ENCODE measurements at regions not wholly inside any gene's neighbourhood (a gene's known extent, or its start where the extent isn't known, plus 50 kb on each side); places are given as distances from the start of the nearest gene placed in this dataset.

DNA sequence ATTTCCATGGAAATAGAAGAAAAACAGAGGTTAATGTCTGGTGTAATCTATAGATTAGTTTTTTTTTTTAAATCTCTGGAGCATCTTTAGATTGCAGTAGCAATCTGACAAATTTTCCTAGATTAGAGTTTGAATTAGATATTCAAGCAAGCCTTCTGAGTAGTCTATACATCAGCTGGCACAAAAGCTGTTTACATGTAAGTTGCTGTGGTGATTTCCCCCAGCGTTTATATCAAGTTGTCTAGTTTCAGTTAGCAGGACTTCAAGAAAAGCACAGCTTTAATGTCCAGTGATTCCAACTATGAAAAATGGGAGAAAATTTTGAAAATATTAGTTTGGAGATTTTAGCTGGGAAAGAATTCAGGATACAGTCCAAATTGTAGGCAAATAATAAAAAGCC lies 605.0 kb upstream of the USP15 start:
- TF ChIP-seq SP2 (tag by site-specific recombination; IDR thresholded peaks at IDR 0.05) (no peak), ZNF19 (tag by site-specific recombination; IDR thresholded peaks at IDR 0.05; ENCODE audit: low read depth) (no peak), ZNF530 (tag by site-specific recombination; IDR thresholded peaks at IDR 0.05; ENCODE audit: low read depth) (no peak), ZNF843 (tag by site-specific recombination; IDR thresholded peaks at IDR 0.05) (no peak), ZNF274 (IDR thresholded peaks at IDR 0.05; ENCODE audit: low read length) (no peak), ZNF274 (tag by site-specific recombination; IDR thresholded peaks at IDR 0.05; ENCODE audit: borderline replicate concordance) (no peak), ZNF776 (tag by site-specific recombination; IDR thresholded peaks at IDR 0.05; ENCODE audit: borderline replicate concordance) (no peak), YY1 (tag by site-specific recombination; IDR thresholded peaks at IDR 0.05) (no peak), ZFP3 (tag by site-specific recombination; IDR thresholded peaks at IDR 0.05; ENCODE audit: low read depth) (no peak), ZNF394 (tag by site-specific recombination; IDR thresholded peaks at IDR 0.05; ENCODE audit: borderline replicate concordance) (no peak), ZFP41 (tag by site-specific recombination; IDR thresholded peaks at IDR 0.05; ENCODE audit: borderline replicate concordance) (no peak)
- TF ChIP-seq, protein P1, sequence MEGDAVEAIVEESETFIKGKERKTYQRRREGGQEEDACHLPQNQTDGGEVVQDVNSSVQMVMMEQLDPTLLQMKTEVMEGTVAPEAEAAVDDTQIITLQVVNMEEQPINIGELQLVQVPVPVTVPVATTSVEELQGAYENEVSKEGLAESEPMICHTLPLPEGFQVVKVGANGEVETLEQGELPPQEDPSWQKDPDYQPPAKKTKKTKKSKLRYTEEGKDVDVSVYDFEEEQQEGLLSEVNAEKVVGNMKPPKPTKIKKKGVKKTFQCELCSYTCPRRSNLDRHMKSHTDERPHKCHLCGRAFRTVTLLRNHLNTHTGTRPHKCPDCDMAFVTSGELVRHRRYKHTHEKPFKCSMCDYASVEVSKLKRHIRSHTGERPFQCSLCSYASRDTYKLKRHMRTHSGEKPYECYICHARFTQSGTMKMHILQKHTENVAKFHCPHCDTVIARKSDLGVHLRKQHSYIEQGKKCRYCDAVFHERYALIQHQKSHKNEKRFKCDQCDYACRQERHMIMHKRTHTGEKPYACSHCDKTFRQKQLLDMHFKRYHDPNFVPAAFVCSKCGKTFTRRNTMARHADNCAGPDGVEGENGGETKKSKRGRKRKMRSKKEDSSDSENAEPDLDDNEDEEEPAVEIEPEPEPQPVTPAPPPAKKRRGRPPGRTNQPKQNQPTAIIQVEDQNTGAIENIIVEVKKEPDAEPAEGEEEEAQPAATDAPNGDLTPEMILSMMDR (tag by site-specific recombination; IDR thresholded peaks at IDR 0.05): no peak
- TF ChIP-seq, protein P2, sequence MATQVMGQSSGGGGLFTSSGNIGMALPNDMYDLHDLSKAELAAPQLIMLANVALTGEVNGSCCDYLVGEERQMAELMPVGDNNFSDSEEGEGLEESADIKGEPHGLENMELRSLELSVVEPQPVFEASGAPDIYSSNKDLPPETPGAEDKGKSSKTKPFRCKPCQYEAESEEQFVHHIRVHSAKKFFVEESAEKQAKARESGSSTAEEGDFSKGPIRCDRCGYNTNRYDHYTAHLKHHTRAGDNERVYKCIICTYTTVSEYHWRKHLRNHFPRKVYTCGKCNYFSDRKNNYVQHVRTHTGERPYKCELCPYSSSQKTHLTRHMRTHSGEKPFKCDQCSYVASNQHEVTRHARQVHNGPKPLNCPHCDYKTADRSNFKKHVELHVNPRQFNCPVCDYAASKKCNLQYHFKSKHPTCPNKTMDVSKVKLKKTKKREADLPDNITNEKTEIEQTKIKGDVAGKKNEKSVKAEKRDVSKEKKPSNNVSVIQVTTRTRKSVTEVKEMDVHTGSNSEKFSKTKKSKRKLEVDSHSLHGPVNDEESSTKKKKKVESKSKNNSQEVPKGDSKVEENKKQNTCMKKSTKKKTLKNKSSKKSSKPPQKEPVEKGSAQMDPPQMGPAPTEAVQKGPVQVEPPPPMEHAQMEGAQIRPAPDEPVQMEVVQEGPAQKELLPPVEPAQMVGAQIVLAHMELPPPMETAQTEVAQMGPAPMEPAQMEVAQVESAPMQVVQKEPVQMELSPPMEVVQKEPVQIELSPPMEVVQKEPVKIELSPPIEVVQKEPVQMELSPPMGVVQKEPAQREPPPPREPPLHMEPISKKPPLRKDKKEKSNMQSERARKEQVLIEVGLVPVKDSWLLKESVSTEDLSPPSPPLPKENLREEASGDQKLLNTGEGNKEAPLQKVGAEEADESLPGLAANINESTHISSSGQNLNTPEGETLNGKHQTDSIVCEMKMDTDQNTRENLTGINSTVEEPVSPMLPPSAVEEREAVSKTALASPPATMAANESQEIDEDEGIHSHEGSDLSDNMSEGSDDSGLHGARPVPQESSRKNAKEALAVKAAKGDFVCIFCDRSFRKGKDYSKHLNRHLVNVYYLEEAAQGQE (tag by site-specific recombination; IDR thresholded peaks at IDR 0.05): no peak
- TF ChIP-seq, protein P3, sequence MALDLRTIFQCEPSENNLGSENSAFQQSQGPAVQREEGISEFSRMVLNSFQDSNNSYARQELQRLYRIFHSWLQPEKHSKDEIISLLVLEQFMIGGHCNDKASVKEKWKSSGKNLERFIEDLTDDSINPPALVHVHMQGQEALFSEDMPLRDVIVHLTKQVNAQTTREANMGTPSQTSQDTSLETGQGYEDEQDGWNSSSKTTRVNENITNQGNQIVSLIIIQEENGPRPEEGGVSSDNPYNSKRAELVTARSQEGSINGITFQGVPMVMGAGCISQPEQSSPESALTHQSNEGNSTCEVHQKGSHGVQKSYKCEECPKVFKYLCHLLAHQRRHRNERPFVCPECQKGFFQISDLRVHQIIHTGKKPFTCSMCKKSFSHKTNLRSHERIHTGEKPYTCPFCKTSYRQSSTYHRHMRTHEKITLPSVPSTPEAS (tag by site-specific recombination; IDR thresholded peaks at IDR 0.05): no peak
- TF ChIP-seq, protein P4, sequence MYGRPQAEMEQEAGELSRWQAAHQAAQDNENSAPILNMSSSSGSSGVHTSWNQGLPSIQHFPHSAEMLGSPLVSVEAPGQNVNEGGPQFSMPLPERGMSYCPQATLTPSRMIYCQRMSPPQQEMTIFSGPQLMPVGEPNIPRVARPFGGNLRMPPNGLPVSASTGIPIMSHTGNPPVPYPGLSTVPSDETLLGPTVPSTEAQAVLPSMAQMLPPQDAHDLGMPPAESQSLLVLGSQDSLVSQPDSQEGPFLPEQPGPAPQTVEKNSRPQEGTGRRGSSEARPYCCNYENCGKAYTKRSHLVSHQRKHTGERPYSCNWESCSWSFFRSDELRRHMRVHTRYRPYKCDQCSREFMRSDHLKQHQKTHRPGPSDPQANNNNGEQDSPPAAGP (tag by site-specific recombination; IDR thresholded peaks at IDR 0.05): no peak

Data from HEK293 (cell line).